Heart right ventricle (tissue), 16 donors: ENCODE measurements at regions not wholly inside any gene's neighbourhood (a gene's known extent, or its start where the extent isn't known, plus 50 kb on each side); places are given as distances from the start of the nearest gene placed in this dataset.

Source experiments
- ATAC-seq, 8 donors: fragments of 200-7000 bp; cut with Tn5 transposase; one replicate each; pipeline ENCODE4 v1.9.1; 2020; ENCODE audit warnings: mild to moderate bottlenecking in 8 of 8, moderate library complexity in 8 of 8, moderate number of reproducible peaks in 1 of 8
- DNase-seq, 2 donors: peaks; one replicate each; pipeline ENCODE4 v3.0.0-alpha.2; 2020
- H3K27ac ChIP-seq, 10 donors: fragments of 200-600 bp; sonication (generic) in 2 of 10; one replicate each; pipeline versions ENCODE4 v1.5.0 to v1.8.0; 2020 to 2022; ENCODE audit warnings: mild to moderate bottlenecking in 3 of 10
- H3K27me3 ChIP-seq, 7 donors: fragments of 200-600 bp; one replicate each; pipeline ENCODE4 v1.8.0; 2021 to 2022; ENCODE audit warnings: mild to moderate bottlenecking in 2 of 7
- H3K36me3 ChIP-seq, 9 donors: fragments of 200-600 bp; sonication (generic) in 1 of 9; one replicate each; pipeline versions ENCODE4 v1.5.0 to v1.8.0; 2020 to 2022; ENCODE audit warnings: mild to moderate bottlenecking in 2 of 9
- H3K4me1 ChIP-seq, 9 donors: fragments of 200-600 bp; sonication (generic) in 1 of 9; one replicate each; pipeline versions ENCODE4 v1.5.0 to v1.8.0; 2020 to 2022; ENCODE audit warnings: mild to moderate bottlenecking in 4 of 9
- H3K4me3 ChIP-seq, 10 donors: fragments of 200-600 bp; sonication (generic) in 2 of 10; one replicate each; pipeline versions ENCODE4 v1.5.0 to v1.8.0; 2020 to 2022; ENCODE audit warnings: mild to moderate bottlenecking in 7 of 10, moderate library complexity in 2 of 10
- H3K9me3 ChIP-seq, 11 donors: fragments of 200-600 bp in 10 of 11; sonication (generic) in 2 of 11; one replicate each; pipeline versions ENCODE4 v1.5.0 to v1.8.0; 2013 to 2022; ENCODE audit warnings: mild to moderate bottlenecking in 2 of 11, control low read depth in 1 of 11, moderate library complexity in 1 of 11
- CTCF ChIP-seq, 9 donors: fragments of 200-600 bp; sonication (generic) in 2 of 9; IDR thresholded peaks; one replicate each; pipeline versions ENCODE4 v1.5.0 to v1.8.0; 2021 to 2022; ENCODE audit warnings: antibody characterized with exemption in 9 of 9, mild to moderate bottlenecking in 5 of 9, moderate library complexity in 1 of 9
- WGBS, 2 donors: extraction: QIAGEN DNeasy Blood & Tissue Kit; methylation state at CpG; one replicate each; pipeline ENCODE4 v1.1.7; 2013; ENCODE audit warnings: inconsistent platforms in 1 of 2; 5-methylcytosine and 5-hydroxymethylcytosine counted together
- intact Hi-C, 10 donors: fragments of 100-400 bp; cut with DNase I; formaldehyde crosslinking; loops; one replicate each; pipeline versions ENCODE4 v1.11.1 to v1.14.2; 2022
- donor health status: Arrhythmogenic right ventricular cardiomyopathy.
- donor health status: ischemic (EF 13 %, LVEDD 7.1; RV severe dilation, severe dysfunction).
- donor health status: healthy with polysubstance abuse.
- donor health status: DM: no; HTN: yes; CAD: no.
- donor health status: DM: no; HTN: no; CAD: no.
- donor health status: ischemic (EF 25% LVEDD 6.9; RV normal size, moderate dysfunction).
- donor health status: ischemic (EF 25% LVEDD 5.7; RV mildly dilated, moderate dysfunction).
- donor health status: healthy.
- donor health status: DM: yes; HTN: yes; CAD: no.
- donor health status: Ischemic cardiomyopathy.
- donor health status: ischemic (EF 35%, LVEDD 5.7; RV mildly dilated, moderate dysfunction).
- donor health status: nonischemic (EF 11% LVEDD 7.7; RV severe dilation, severe dysfunction).
- donor health status: DM: yes; HTN: yes; CAD: no.
- donor health status: PGD.
- donor health status: ischemic (EF 29% LVEDD 5.4; RV normal size, mild dysfunction).
- donor health status: nonischemic (EF 23%, LVEDD 6.1; RV moderate dilation, normal function).

GRCh38 chr13:44857061-44857460 is 132.2 kb downstream of the NUFIP1 start:
- H3K36me3 ChIP-seq, result no peaks in the 10 kb centered on the region
- intact Hi-C loops, result loop anchor here in 1 of 10 donors (10.0 kb wide), 1 partner anchor 102 kb away; no protein-coding TSS in a partner anchor
- H3K4me1 ChIP-seq, result peaks cover 0 to 45% (median 15%) of the 10 kb centered on the region in 9 donors
- DNase-seq (no peak), ATAC-seq (no peak)
- no peaks in the 10 kb centered on the region for H3K9me3 ChIP-seq
- no peak overlapping the region for H3K4me3 ChIP-seq
- 89% methylated on average over 4 of the region's 4 CpGs for WGBS, 2 donors
- peak overlapping the region in 1 of 10 donors; percentile 71 for H3K27ac ChIP-seq
- no peak for TF ChIP-seq CTCF (IDR thresholded peaks at IDR 0.05)
- H3K27me3 ChIP-seq, result no peaks in the 10 kb centered on the region

GRCh38 chr13:44855860-44856259 is 133.4 kb downstream of the NUFIP1 start:
- intact Hi-C loops, result loop anchor here in 1 of 10 donors (10.0 kb wide), 1 partner anchor 101 kb away; no protein-coding TSS in a partner anchor
- WGBS, 2 donors, result 76 to 78% methylated on average over 4 of the region's 4 CpGs
- ATAC-seq (peak in 2 of 8 donors; percentile 23 to 34), DNase-seq (no peak)
- H3K27me3 ChIP-seq, result no peaks in the 10 kb centered on the region
- no peak overlapping the region for H3K4me3 ChIP-seq
- TF ChIP-seq CTCF (IDR thresholded peaks at IDR 0.05), result no peak
- peaks cover 0 to 45% (median 15%) of the 10 kb centered on the region in 9 donors for H3K4me1 ChIP-seq
- H3K36me3 ChIP-seq, result no peaks in the 10 kb centered on the region
- H3K9me3 ChIP-seq, result no peaks in the 10 kb centered on the region
- H3K27ac ChIP-seq, result peak overlapping the region in 2 of 10 donors; percentile 7 to 75

- TF ChIP-seq CTCF (IDR thresholded peaks at IDR 0.05), result no peak
- ATAC-seq (peak; percentile 90 to 98 (median 95)), DNase-seq (peak; percentile 61 to 70)
- H3K4me3 ChIP-seq, result no peak overlapping the region
- intact Hi-C loops, result loop anchor here in 2 of 10 donors (5.0 to 10.0 kb wide), 2 partner anchors 100 to 277 kb away; partner anchors contain the start of gene TSC22D1 (in 2 of the 2)
- no peaks in the 10 kb centered on the region for H3K36me3 ChIP-seq
- WGBS, 2 donors, result 47 to 56% methylated on average over 8 of the region's 8 CpGs
- no peaks in the 10 kb centered on the region for H3K9me3 ChIP-seq
- H3K27ac ChIP-seq, result peak overlapping the region; percentile 31 to 82 (median 73)
- H3K27me3 ChIP-seq, result no peaks in the 10 kb centered on the region
- H3K4me1 ChIP-seq, result peaks cover 0 to 37% (median 15%) of the 10 kb centered on the region in 9 donors
Observed at GRCh38 chr13:44854313-44855060, 134.8 kb downstream of the NUFIP1 start.

- 49 to 50% methylated on average over 3 of the region's 3 CpGs for WGBS, 2 donors
- Histone ChIP-seq H3K27ac (peak overlapping the region in 9 of 10 donors; percentile 31 to 82 (median 75)), H3K27me3 (no peaks in the 10 kb centered on the region), H3K4me3 (no peak overlapping the region), H3K4me1 (peaks cover 0 to 40% (median 15%) of the 10 kb centered on the region in 9 donors), H3K9me3 (no peaks in the 10 kb centered on the region), H3K36me3 (no peaks in the 10 kb centered on the region)
- DNase-seq (no peak), ATAC-seq (no peak)
- intact Hi-C loops, result loop anchor here in 2 of 10 donors (5.0 to 10.0 kb wide), 2 partner anchors 99 to 276 kb away; partner anchors contain the start of gene TSC22D1 (in 2 of the 2)
- TF ChIP-seq CTCF (IDR thresholded peaks at IDR 0.05), result no peak
Observed at GRCh38 chr13:44853641-44854040, 135.6 kb downstream of the NUFIP1 start.
